Prostate gland (tissue), 2 donors: ENCODE measurements at regions not wholly inside any gene's neighbourhood (a gene's known extent, or its start where the extent isn't known, plus 50 kb on each side); places are given as distances from the start of the nearest gene placed in this dataset.

ENCODE experiments used
- DNase-seq: peaks from one replicate; pipeline ENCODE4 v3.0.0-alpha.2; 2019; ENCODE audit warnings: low spot score
- H3K27ac ChIP-seq, 2 donors: fragments of 200-600 bp; sonication (generic); 2 replicates each; pipeline ENCODE4 v1.5.1; 2017 to 2019
- H3K27me3 ChIP-seq: fragments of 200-600 bp; sonication (generic); replicated peaks from 2 replicates; pipeline ENCODE4 v1.5.1; 2019; ENCODE audit not compliant: insufficient read depth
- H3K36me3 ChIP-seq, 2 donors: fragments of 200-600 bp; sonication (generic); 1 replicate in 1 of 2; 2 replicates in 1 of 2; pipeline versions ENCODE4 v1.5.1 to v1.8.1; 2017 to 2019
- H3K4me1 ChIP-seq: fragments of 200-600 bp; sonication (generic); replicated peaks from 2 replicates; pipeline ENCODE4 v1.5.1; 2019
- H3K4me3 ChIP-seq, 2 donors: fragments of 200-600 bp; sonication (generic); 2 replicates each; pipeline ENCODE4 v1.5.1; 2017 to 2019
- H3K9me3 ChIP-seq: fragments of 200-600 bp; sonication (generic); 2 replicates; pipeline ENCODE4 v1.5.1; 2017
- POLR2A ChIP-seq: fragments of 450-650 bp; IDR thresholded peaks from one replicate; pipeline ENCODE4 v1.6.1; 2016; ENCODE audit warnings: antibody characterized with exemption, mild to moderate bottlenecking
- POLR2AphosphoS5 ChIP-seq: sonication (generic); formaldehyde crosslinking; IDR thresholded peaks from one replicate; pipeline ENCODE4 v1.6.1; 2017; ENCODE audit warnings: antibody characterized with exemption
- WGBS: methylation state at CpG from one replicate; pipeline ENCODE4 v1.1.5; 2018; 5-methylcytosine and 5-hydroxymethylcytosine counted together
- intact Hi-C: fragments of 100-400 bp; cut with DNase I; formaldehyde crosslinking; loops from one replicate; pipeline ENCODE4 v1.14.2; 2022
- TF ChIP-seq, protein P1 (sequence below), 4 experiments: fragments of 200-600 bp in 2 of 4; fragments of 450-650 bp in 2 of 4; sonication (generic) in 2 of 4; IDR thresholded peaks; 1 replicate in 3 of 4; 2 replicates in 1 of 4; pipeline ENCODE4 v1.5.1; 2016 to 2019; ENCODE audit warnings: antibody characterized with exemption in 4 of 4, mild to moderate bottlenecking in 2 of 4, moderate library complexity in 2 of 4

DNA sequence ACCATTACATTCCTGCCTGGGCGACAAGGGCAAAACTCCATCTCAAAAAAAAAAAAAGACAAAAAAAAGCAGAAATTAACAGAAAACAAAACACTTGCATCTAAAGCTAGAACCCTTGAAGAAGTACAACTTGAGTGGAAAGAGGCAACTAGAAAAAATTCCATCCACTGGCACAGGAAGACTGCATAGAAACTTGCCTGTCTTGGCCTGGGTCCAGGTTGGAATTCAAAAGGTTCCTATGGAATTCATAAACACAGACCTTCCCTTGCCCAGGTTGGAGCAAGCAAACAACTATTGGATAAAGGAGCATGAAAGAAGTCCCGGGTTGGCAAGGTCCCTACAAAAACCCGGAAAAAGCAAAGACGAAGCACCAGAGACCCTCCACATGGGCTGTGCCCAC, 69.8 kb downstream of the CCDC71L start:
- no peaks in the 10 kb centered on the region for H3K9me3 ChIP-seq
- H3K36me3 ChIP-seq: no peaks in the 10 kb centered on the region
- no peak overlapping the region for H3K27ac ChIP-seq
- H3K27me3 ChIP-seq: no peaks in the 10 kb centered on the region
- 90% methylated on average over 4 of the region's 4 CpGs for WGBS
- H3K4me1 ChIP-seq: no peaks in the 10 kb centered on the region
- no peak for DNase-seq
- TF ChIP-seq POLR2A (no peak), POLR2AphosphoS5 (no peak)
- TF ChIP-seq, protein P1, sequence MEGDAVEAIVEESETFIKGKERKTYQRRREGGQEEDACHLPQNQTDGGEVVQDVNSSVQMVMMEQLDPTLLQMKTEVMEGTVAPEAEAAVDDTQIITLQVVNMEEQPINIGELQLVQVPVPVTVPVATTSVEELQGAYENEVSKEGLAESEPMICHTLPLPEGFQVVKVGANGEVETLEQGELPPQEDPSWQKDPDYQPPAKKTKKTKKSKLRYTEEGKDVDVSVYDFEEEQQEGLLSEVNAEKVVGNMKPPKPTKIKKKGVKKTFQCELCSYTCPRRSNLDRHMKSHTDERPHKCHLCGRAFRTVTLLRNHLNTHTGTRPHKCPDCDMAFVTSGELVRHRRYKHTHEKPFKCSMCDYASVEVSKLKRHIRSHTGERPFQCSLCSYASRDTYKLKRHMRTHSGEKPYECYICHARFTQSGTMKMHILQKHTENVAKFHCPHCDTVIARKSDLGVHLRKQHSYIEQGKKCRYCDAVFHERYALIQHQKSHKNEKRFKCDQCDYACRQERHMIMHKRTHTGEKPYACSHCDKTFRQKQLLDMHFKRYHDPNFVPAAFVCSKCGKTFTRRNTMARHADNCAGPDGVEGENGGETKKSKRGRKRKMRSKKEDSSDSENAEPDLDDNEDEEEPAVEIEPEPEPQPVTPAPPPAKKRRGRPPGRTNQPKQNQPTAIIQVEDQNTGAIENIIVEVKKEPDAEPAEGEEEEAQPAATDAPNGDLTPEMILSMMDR (IDR thresholded peaks at IDR 0.05): no peak
- H3K4me3 ChIP-seq: no peak overlapping the region
- intact Hi-C loops: no loop called here

DNA sequence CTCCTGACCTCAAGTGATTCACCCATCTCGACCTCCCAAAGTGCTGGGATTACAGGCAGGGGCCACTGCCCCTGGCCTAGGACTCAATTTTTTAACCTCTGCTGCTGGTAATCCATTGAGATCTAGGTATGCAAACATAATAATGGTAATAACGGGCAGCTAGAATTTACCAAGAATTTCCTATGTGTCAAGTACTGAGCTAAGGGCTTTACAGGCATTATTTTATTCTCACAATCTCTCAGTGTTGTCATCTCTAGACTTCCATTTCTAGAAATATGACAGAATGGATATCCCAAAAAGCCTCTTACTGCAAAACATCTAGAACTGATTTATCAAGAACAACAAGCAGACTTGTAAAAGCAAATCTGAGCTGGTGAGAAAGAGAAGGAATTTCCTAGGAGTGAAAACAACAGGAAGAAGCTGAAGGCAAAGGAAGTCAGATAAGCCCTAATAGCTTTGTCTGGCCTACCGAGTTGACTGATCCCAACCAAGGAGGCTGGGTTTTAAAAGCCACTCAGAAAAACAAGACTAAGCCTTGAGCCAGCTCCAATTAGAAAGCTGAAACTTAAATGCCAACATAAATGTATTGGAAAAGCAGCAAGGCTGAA, 70.6 kb downstream of the CCDC71L start:
- no peak for DNase-seq
- Histone ChIP-seq H3K27me3 (no peaks in the 10 kb centered on the region), H3K4me1 (no peaks in the 10 kb centered on the region), H3K36me3 (no peaks in the 10 kb centered on the region), H3K9me3 (no peaks in the 10 kb centered on the region), H3K4me3 (no peak overlapping the region), H3K27ac (no peak overlapping the region)
- TF ChIP-seq, protein P1 (IDR thresholded peaks at IDR 0.05): no peak
- TF ChIP-seq POLR2AphosphoS5 (no peak), POLR2A (no peak)
- 54% methylated on average over 3 of the region's 3 CpGs for WGBS
- intact Hi-C loops: no loop called here

DNA sequence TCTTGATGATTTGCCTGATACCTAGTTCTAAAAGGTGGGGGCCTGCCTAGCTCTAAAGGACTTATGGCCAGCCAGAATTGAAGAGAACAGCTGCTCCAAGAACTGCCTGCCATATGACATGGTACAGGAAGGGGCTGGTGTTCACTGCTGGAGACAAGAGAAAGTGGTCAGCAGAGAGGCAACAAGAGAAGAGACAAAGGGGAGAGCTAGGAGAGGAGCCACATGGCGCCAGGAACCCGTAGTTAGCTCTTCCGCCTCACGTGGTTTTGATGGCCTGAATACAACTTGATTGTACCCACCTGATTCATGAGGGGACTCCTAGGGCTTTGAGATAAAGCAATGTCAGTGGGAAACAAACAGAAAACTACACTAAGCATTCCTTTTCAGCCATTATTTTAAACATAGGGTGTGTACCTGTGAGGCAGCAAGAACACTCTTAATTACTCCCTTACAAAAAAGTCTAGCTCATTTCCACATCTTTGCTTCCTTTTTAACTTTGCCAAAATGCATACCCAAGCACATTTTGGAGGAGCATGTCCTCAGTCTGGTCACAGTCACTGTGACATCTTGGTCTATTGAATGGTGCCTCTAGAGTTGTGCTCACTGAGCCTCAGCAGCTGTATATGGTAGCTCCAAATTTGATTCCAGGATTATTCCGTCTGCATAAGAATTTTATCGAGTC, 71.6 kb downstream of the CCDC71L start:
- Histone ChIP-seq H3K27ac (no peak overlapping the region), H3K9me3 (no peaks in the 10 kb centered on the region), H3K4me1 (no peaks in the 10 kb centered on the region), H3K36me3 (no peaks in the 10 kb centered on the region), H3K4me3 (no peak overlapping the region), H3K27me3 (no peaks in the 10 kb centered on the region)
- TF ChIP-seq POLR2A: no peak
- TF ChIP-seq, protein P1 (IDR thresholded peaks at IDR 0.05): no peak
- no peak for TF ChIP-seq POLR2AphosphoS5
- no peak for DNase-seq
- WGBS: 88% methylated on average over 6 of the region's 6 CpGs
- intact Hi-C loops: no loop called here

DNA sequence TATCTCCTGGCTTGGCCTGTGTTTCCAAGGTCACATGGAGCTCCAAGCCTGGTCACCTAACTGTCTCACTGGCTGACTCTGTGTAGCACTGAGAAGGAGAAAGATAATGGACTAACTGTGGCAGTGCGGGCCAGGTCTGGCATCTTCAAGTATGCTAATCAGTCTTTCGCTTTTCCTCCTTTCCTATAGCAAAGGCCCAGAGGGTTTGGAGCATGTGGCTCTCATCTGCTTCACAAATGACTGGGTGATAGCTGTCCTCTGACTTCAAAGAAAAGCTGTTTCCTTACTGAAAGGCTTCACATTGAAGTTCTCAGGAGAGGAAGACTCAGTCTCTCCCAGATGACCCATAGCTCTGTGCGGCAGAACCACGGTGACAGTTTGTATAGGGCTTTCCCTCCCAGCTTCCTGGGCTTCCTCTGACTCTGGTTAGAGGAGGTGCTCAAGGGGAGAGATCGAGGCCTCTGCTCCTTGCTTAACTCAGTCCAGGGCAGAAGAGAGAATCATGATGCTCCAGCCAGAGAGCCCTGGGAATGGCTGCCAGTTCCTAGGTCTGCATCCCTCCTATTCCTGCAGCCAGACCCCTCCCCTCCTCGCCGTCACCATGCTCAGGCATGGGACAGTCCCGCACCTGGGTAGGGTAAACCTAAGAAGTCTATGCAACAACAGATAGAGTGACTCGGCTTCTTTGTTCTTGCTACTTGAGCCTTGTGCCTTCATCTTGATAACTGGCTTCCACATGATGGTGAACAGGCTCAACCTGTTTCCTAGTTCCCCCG, 72.3 kb downstream of the CCDC71L start:
- Histone ChIP-seq H3K4me1 (no peaks in the 10 kb centered on the region), H3K4me3 (no peak overlapping the region), H3K36me3 (no peaks in the 10 kb centered on the region), H3K27me3 (no peaks in the 10 kb centered on the region), H3K9me3 (no peaks in the 10 kb centered on the region), H3K27ac (no peak overlapping the region)
- WGBS: 78% methylated on average over 10 of the region's 10 CpGs
- TF ChIP-seq, protein P1 (IDR thresholded peaks at IDR 0.05): no peak
- TF ChIP-seq POLR2AphosphoS5 (no peak), POLR2A (no peak)
- intact Hi-C loops: no loop called here
- DNase-seq: no peak
